Breast epithelium (tissue), 3 donors: ENCODE measurements at regions not wholly inside any gene's neighbourhood (a gene's known extent, or its start where the extent isn't known, plus 50 kb on each side); places are given as distances from the start of the nearest gene placed in this dataset.

Experiments
- CTCF ChIP-seq, 3 donors: fragments of 450-650 bp; IDR thresholded peaks; one replicate each; pipeline ENCODE4 v1.5.1; 2016 to 2017; ENCODE audit warnings: antibody characterized with exemption in 3 of 3, mild to moderate bottlenecking in 3 of 3, moderate library complexity in 3 of 3
- POLR2A ChIP-seq: fragments of 450-650 bp; IDR thresholded peaks from one replicate; pipeline ENCODE4 v1.6.1; 2016; ENCODE audit warnings: antibody characterized with exemption, mild to moderate bottlenecking, moderate library complexity
- POLR2AphosphoS5 ChIP-seq, 3 donors: sonication (generic); formaldehyde crosslinking; IDR thresholded peaks; one replicate each; pipeline ENCODE4 v1.6.1; 2017; ENCODE audit warnings: antibody characterized with exemption in 3 of 3

DNA sequence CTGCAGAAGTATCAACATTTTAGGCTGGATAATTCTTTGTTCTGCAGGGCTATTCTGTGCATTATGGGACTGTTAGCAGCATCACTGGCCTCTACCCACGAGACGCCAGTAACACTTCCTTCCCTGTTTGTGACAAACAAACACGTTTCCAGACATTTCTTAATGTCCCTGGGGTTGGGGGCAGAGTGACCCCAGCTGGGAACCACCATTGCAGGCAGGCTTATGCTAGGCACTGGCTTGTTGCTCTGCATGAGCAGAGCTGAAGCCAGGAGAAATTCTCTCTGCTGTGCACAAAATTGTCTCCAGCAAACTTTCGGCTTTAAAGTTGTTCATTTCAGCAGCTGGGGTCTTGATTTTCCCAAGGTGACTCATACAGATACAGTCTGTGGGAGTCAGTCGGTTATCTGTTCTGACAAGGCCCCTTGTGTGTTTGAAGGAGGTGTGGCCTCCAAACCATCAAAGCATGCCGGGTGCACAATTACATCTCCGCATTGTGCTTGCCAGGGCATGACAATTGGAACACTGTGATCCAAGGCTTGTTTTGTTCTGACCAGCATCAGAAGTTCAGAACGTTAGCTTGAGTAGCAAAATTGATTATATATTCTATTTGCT, 156.4 kb upstream of the BOD1L1 start:
- TF ChIP-seq CTCF (IDR thresholded peaks at IDR 0.05): no peak
- TF ChIP-seq POLR2A: no peak
- no peak for TF ChIP-seq POLR2AphosphoS5 (IDR thresholded peaks at IDR 0.05)
